H1 (cell line): ENCODE measurements at regions not wholly inside any gene's neighbourhood (a gene's known extent, or its start where the extent isn't known, plus 50 kb on each side); places are given as distances from the start of the nearest gene placed in this dataset.

Experiments
- CTCF ChIA-PET: fragments of 300-600 bp; sonication (Branson Sonifier 250); formaldehyde crosslinking; loops from one replicate; lab custom pipeline; 2021; ENCODE audit not compliant: partially characterized antibody; lab: Charles Lee
- POLR2A ChIA-PET: fragments of 300-600 bp; sonication (Branson Sonifier 250); formaldehyde crosslinking; loops from one replicate; lab custom pipeline; 2021; ENCODE audit warnings: inconsistent platforms; ENCODE audit not compliant: partially characterized antibody; lab: Charles Lee
- DNase-seq, 2 experiments: peaks; one replicate each; pipeline versions ENCODE4 v3.0.0 to v3.0.0-alpha.2; 2010 to 2022; ENCODE audit warnings: low spot score in 2 of 2, low read depth in 1 of 2, mixed read lengths in 1 of 2
- FAIRE-seq: peaks from 2 replicates; lab custom pipeline; 2011; peaks lifted over from hg19 to GRCh38; lab: Jason Lieb, UNC
- H2AFZ ChIP-seq: 2 replicates; pipeline ENCODE4 v1.8.1; 2012; ENCODE audit warnings: low read length, inconsistent platforms
- H2AK5ac ChIP-seq: 2 replicates; pipeline ENCODE4 v1.6.1; 2013; ENCODE audit warnings: low read depth, low read length
- H2BK120ac ChIP-seq: replicated peaks from 2 replicates; pipeline ENCODE3; 2013; ENCODE audit warnings: low read depth, low read length, inconsistent platforms
- H2BK12ac ChIP-seq: 2 replicates; pipeline ENCODE4 v1.6.1; 2013; ENCODE audit warnings: low read depth, low read length
- H2BK15ac ChIP-seq: 2 replicates; pipeline ENCODE4 v1.6.1; 2013; ENCODE audit warnings: low read length
- H2BK20ac ChIP-seq: 2 replicates; pipeline ENCODE4 v1.6.1; 2013; ENCODE audit warnings: low read length
- H2BK5ac ChIP-seq: 2 replicates; pipeline ENCODE4 v1.6.1; 2013; ENCODE audit warnings: low read depth, low read length
- H3K14ac ChIP-seq: 2 replicates; pipeline ENCODE4 v1.6.1; 2013; ENCODE audit warnings: inconsistent platforms; ENCODE audit not compliant: insufficient read length
- H3K18ac ChIP-seq: 2 replicates; pipeline ENCODE4 v1.6.1; 2013; ENCODE audit warnings: low read length; ENCODE audit errors: extremely low read depth
- H3K23ac ChIP-seq: 2 replicates; pipeline ENCODE4 v1.6.1; 2013; ENCODE audit warnings: inconsistent platforms; ENCODE audit not compliant: insufficient read length
- H3K23me2 ChIP-seq: 2 replicates; pipeline ENCODE4 v1.6.1; 2013; ENCODE audit warnings: low read depth, low read length
- H3K27ac ChIP-seq: 2 replicates; pipeline ENCODE4 v1.6.1; 2011; ENCODE audit warnings: low read depth, low read length, inconsistent platforms
- H3K27me3 ChIP-seq, 4 experiments: replicated peaks in 1 of 4; 1 replicate in 1 of 4; 2 replicates in 3 of 4; pipeline versions ENCODE4 v1.6.1 to v1.8.1; 2011 to 2013; ENCODE audit warnings: low read length in 3 of 4, mild to moderate bottlenecking in 3 of 4, inconsistent platforms in 2 of 4, mixed read lengths in 2 of 4, moderate library complexity in 1 of 4; ENCODE audit not compliant: control insufficient read depth in 3 of 4, insufficient read depth in 3 of 4; ENCODE audit errors: extremely low read depth in 1 of 4
- H3K36me3 ChIP-seq, 4 experiments: 2 replicates each; pipeline versions ENCODE4 v1.6.1 to v1.8.1; 2011 to 2013; ENCODE audit warnings: mild to moderate bottlenecking in 4 of 4, low read length in 3 of 4, moderate library complexity in 2 of 4, control low read depth in 1 of 4, inconsistent platforms in 1 of 4; ENCODE audit not compliant: insufficient read depth in 4 of 4, control insufficient read depth in 2 of 4
- H3K4ac ChIP-seq: replicated peaks from 2 replicates; pipeline ENCODE3; 2013; ENCODE audit warnings: low read length, low read depth, mixed read lengths, inconsistent platforms; ENCODE audit not compliant: insufficient read length
- H3K4me1 ChIP-seq, 4 experiments: replicated peaks in 1 of 4; 1 replicate in 1 of 4; 2 replicates in 3 of 4; pipeline versions ENCODE4 v1.6.1 to v1.8.1; 2011 to 2013; ENCODE audit warnings: low read length in 3 of 4, inconsistent platforms in 2 of 4, mixed read lengths in 1 of 4; ENCODE audit not compliant: insufficient read depth in 4 of 4, control insufficient read depth in 3 of 4
- H3K4me2 ChIP-seq, 2 experiments: 2 replicates each; pipeline versions ENCODE4 v1.6.1 to v1.8.1; 2011 to 2013; ENCODE audit warnings: low read depth in 2 of 2, low read length in 2 of 2, control low read depth in 1 of 2, inconsistent platforms in 1 of 2, mild to moderate bottlenecking in 1 of 2; ENCODE audit not compliant: insufficient read depth in 1 of 2
- H3K4me3 ChIP-seq, 4 experiments: fragments of 200-600, 300-600 bp in 1 of 4; sonication (generic), shearing (Covaris generic), sonication (Bioruptor Twin) in 1 of 4; 2 replicates each; pipeline versions ENCODE4 v1.5.1 to v1.8.1; 2011 to 2016; ENCODE audit warnings: low read length in 4 of 4, low read depth in 3 of 4, control low read depth in 2 of 4, inconsistent platforms in 2 of 4, mild to moderate bottlenecking in 2 of 4, mixed read lengths in 1 of 4, moderate library complexity in 1 of 4; ENCODE audit not compliant: insufficient read depth in 2 of 4; ENCODE audit errors: extremely low read depth in 1 of 4
- H3K56ac ChIP-seq: replicated peaks from 2 replicates; pipeline ENCODE3; 2013; ENCODE audit warnings: low read depth, mild to moderate bottlenecking, mixed read lengths, low read length, inconsistent platforms; ENCODE audit not compliant: insufficient read length
- H3K79me1 ChIP-seq: 2 replicates; pipeline ENCODE4 v1.6.1; 2013; ENCODE audit warnings: low read depth, low read length, control low read depth
- H3K79me2 ChIP-seq, 2 experiments: 2 replicates each; pipeline versions ENCODE4 v1.6.1 to v1.8.1; 2012 to 2013; ENCODE audit warnings: low read length in 2 of 2, mild to moderate bottlenecking in 2 of 2, inconsistent platforms in 1 of 2; ENCODE audit not compliant: insufficient read depth in 2 of 2, control insufficient read depth in 1 of 2
- H3K9ac ChIP-seq, 4 experiments: replicated peaks in 1 of 4; 1 replicate in 1 of 4; 2 replicates in 3 of 4; pipeline versions ENCODE4 v1.6.1 to v1.8.1; 2011 to 2013; ENCODE audit warnings: low read depth in 3 of 4, low read length in 3 of 4, control low read depth in 2 of 4, mild to moderate bottlenecking in 2 of 4, moderate library complexity in 2 of 4, inconsistent platforms in 1 of 4; ENCODE audit errors: extremely low read depth in 1 of 4
- H3K9me3 ChIP-seq, 2 experiments: 2 replicates each; pipeline versions ENCODE4 v1.6.1 to v1.8.1; 2012 to 2013; ENCODE audit warnings: mild to moderate bottlenecking in 2 of 2, moderate library complexity in 2 of 2, control low read depth in 1 of 2, inconsistent platforms in 1 of 2, low read depth in 1 of 2, low read length in 1 of 2, mixed read lengths in 1 of 2; ENCODE audit not compliant: insufficient read depth in 2 of 2
- H4K20me1 ChIP-seq, 2 experiments: replicated peaks in 1 of 2; 2 replicates each; pipeline versions ENCODE3 to v1.8.1; 2011 to 2013; ENCODE audit warnings: inconsistent platforms in 2 of 2, low read length in 2 of 2, mild to moderate bottlenecking in 1 of 2; ENCODE audit not compliant: insufficient read depth in 2 of 2, control insufficient read depth in 1 of 2
- H4K5ac ChIP-seq: 2 replicates; pipeline ENCODE4 v1.6.1; 2013; ENCODE audit warnings: low read length, low read depth, mixed read lengths, inconsistent platforms; ENCODE audit not compliant: insufficient read length
- H4K8ac ChIP-seq: 2 replicates; pipeline ENCODE4 v1.8.0; 2013; ENCODE audit warnings: mild to moderate bottlenecking, moderate library complexity, low read length, inconsistent platforms; ENCODE audit not compliant: insufficient read depth; ENCODE audit errors: extremely low read depth
- H4K91ac ChIP-seq: replicated peaks from 2 replicates; pipeline ENCODE3; 2013; ENCODE audit warnings: low read length, mixed read lengths, inconsistent platforms; ENCODE audit not compliant: insufficient read length
- CBX5 ChIP-seq: fragments of 300-800, 300-1000 bp; sonication (generic); IDR thresholded peaks from 2 replicates; pipeline ENCODE4 v1.7.1; 2016; ENCODE audit warnings: antibody characterized with exemption, low read length, low read depth
- CHD2 ChIP-seq: IDR thresholded peaks from 2 replicates; pipeline ENCODE4 v1.6.1; 2012; ENCODE audit warnings: low read length, improper control_type of control experiment
- CTCF ChIP-seq, 3 experiments: IDR thresholded peaks; 1 replicate in 2 of 3; 2 replicates in 1 of 3; pipeline versions ENCODE4 v1.5.1 to v1.6.1; 2011; ENCODE audit warnings: low read length in 3 of 3, mild to moderate bottlenecking in 3 of 3, inconsistent platforms in 2 of 3, low read depth in 1 of 3, moderate library complexity in 1 of 3; ENCODE audit not compliant: insufficient read depth in 1 of 3; ENCODE audit errors: control extremely low read depth in 1 of 3
- EGR1 ChIP-seq: IDR thresholded peaks from 2 replicates; pipeline ENCODE4 v1.6.1; 2011; ENCODE audit warnings: low read depth, low read length, borderline replicate concordance
- EP300 ChIP-seq, 2 experiments: IDR thresholded peaks; 1 replicate in 1 of 2; 2 replicates in 1 of 2; pipeline ENCODE4 v1.6.1; 2011 to 2012; ENCODE audit warnings: low read depth in 2 of 2, low read length in 2 of 2, mild to moderate bottlenecking in 2 of 2, borderline replicate concordance in 1 of 2, inconsistent platforms in 1 of 2, moderate library complexity in 1 of 2
- FOSL1 ChIP-seq: IDR thresholded peaks from 2 replicates; pipeline ENCODE4 v1.6.1; 2011; ENCODE audit warnings: mild to moderate bottlenecking, low read depth, low read length, moderate library complexity; ENCODE audit not compliant: insufficient read depth
- POLR2A ChIP-seq, 2 experiments: IDR thresholded peaks; 1 replicate in 1 of 2; 2 replicates in 1 of 2; pipeline ENCODE4 v1.6.1; 2011; ENCODE audit warnings: low read depth in 2 of 2, low read length in 2 of 2, mild to moderate bottlenecking in 2 of 2; ENCODE audit errors: control extremely low read depth in 1 of 2
- RXRA ChIP-seq: IDR thresholded peaks from 2 replicates; pipeline ENCODE4 v1.6.1; 2011; ENCODE audit warnings: low read depth, mild to moderate bottlenecking, low read length, moderate library complexity; ENCODE audit not compliant: insufficient read depth
- SIX5 ChIP-seq: IDR thresholded peaks from 2 replicates; pipeline ENCODE4 v1.6.1; 2011; ENCODE audit warnings: mild to moderate bottlenecking, low read depth, low read length
- TEAD4 ChIP-seq: IDR thresholded peaks from 2 replicates; pipeline ENCODE4 v1.6.1; 2012; ENCODE audit warnings: low read depth, low read length, inconsistent platforms, mixed read lengths
- USF2 ChIP-seq: IDR thresholded peaks from 2 replicates; pipeline ENCODE4 v1.6.1; 2011; ENCODE audit warnings: low read length, improper control_type of control experiment
- YY1 ChIP-seq: IDR thresholded peaks from 2 replicates; pipeline ENCODE4 v1.6.1; 2011; ENCODE audit warnings: low read depth, mild to moderate bottlenecking, low read length
- WGBS, 2 experiments: shearing (Covaris generic) in 1 of 2; methylation state at CpG; one replicate each; pipeline versions ENCODE4 v1.1.6 to v1.1.7; 2013 to 2015; ENCODE audit warnings: low lambda C conversion rate in 2 of 2, mixed read lengths in 2 of 2, inconsistent platforms in 1 of 2, low coverage in 1 of 2, missing lambda C conversion rate in 1 of 2; ENCODE audit not compliant: insufficient replicate concordance in 2 of 2, insufficient coverage in 1 of 2, insufficient read length in 1 of 2; ENCODE audit errors: extremely low coverage in 1 of 2, missing lambda C conversion rate in 1 of 2; 5-methylcytosine and 5-hydroxymethylcytosine counted together

- no peaks in the 10 kb centered on the region for H4K20me1 ChIP-seq
- no peak overlapping the region for H3K4me3 ChIP-seq
- H4K8ac ChIP-seq, result no peak overlapping the region
- POLR2A ChIA-PET, result no interaction called here
- H3K4me1 ChIP-seq, result no peaks in the 10 kb centered on the region
- no peaks in the 10 kb centered on the region for H3K79me1 ChIP-seq
- H3K36me3 ChIP-seq, result no peaks in the 10 kb centered on the region
- DNase-seq, result no peak
- no peaks in the 10 kb centered on the region for H3K79me2 ChIP-seq
- 88% methylated on average over 5 of the region's 5 CpGs; no CpG with 5 or more reads in 1 of the 2 experiments for WGBS, 2 experiments
- FAIRE-seq, result no peak
- no peaks in the 10 kb centered on the region; the same call in 1 of the 2 replicates for H3K23me2 ChIP-seq
- H3K9me3 ChIP-seq, result peaks cover 3 to 6% of the 10 kb centered on the region in 2 experiments; a peak in 2 of 4 replicates
- CTCF ChIA-PET, result interaction anchor here (0.7 to 1.3 kb wide), 5 partner anchors 8 to 112 kb away, joined by 3 to 4 read pairs (median 3); no protein-coding TSS in a partner anchor
- H4K5ac ChIP-seq, result no peak overlapping the region
- no peak overlapping the region for H3K14ac ChIP-seq
- H2BK20ac ChIP-seq, result no peak overlapping the region
- no peak overlapping the region for H3K18ac ChIP-seq
- H3K4ac ChIP-seq, result no peak overlapping the region
- no peak overlapping the region for H3K56ac ChIP-seq
- no peak overlapping the region for H2BK5ac ChIP-seq
- no peak overlapping the region for H4K91ac ChIP-seq
- no peak overlapping the region for H3K23ac ChIP-seq
- no peak overlapping the region for H3K4me2 ChIP-seq
- no peak overlapping the region for H3K27ac ChIP-seq
- no peak overlapping the region for H3K9ac ChIP-seq
- no peaks in the 10 kb centered on the region for H3K27me3 ChIP-seq
- no peak overlapping the region for H2AK5ac ChIP-seq
- no peak overlapping the region for H2BK15ac ChIP-seq
- no peak overlapping the region for H2BK12ac ChIP-seq
- H2BK120ac ChIP-seq, result no peak overlapping the region
- H2AFZ ChIP-seq, result no peak overlapping the region
- TF ChIP-seq RXRA (no peak), CTCF (IDR thresholded peaks at IDR 0.05; ENCODE audit: control extremely low read depth in 1 of 3, insufficient read depth in 1 of 3, low read depth in 1 of 3, low read length in 3 of 3) (no peak), EGR1 (no peak), USF2 (no peak), POLR2A (IDR thresholded peaks at IDR 0.05; ENCODE audit: control extremely low read depth in 1 of 2, low read depth in 2 of 2, low read length in 2 of 2) (no peak), EP300 (IDR thresholded peaks at IDR 0.05; ENCODE audit: borderline replicate concordance in 1 of 2, low read depth in 2 of 2, low read length in 2 of 2) (no peak), TEAD4 (no peak), YY1 (no peak), CBX5 (no peak), FOSL1 (no peak), SIX5 (no peak), CHD2 (no peak)
Measured at GRCh38 chr11:33575311-33575710, 125.3 kb downstream of the C11orf91 start.
